KMS-11 (cell line): ENCODE measurements at regions not wholly inside any gene's neighbourhood (a gene's known extent, or its start where the extent isn't known, plus 50 kb on each side); places are given as distances from the start of the nearest gene placed in this dataset.

Experiments
- H2AFZ ChIP-seq: fragments of 200-600 bp; sonication (generic); 2 replicates; pipeline ENCODE4 v1.6.1; 2016; ENCODE audit warnings: antibody characterized with exemption, mixed run types, low read depth
- H3K27ac ChIP-seq: fragments of 200-600 bp; sonication (generic); 2 replicates; pipeline ENCODE4 v1.6.1; 2016; ENCODE audit warnings: mild to moderate bottlenecking, mixed run types
- H3K27me3 ChIP-seq: fragments of 200-600 bp; sonication (generic); 2 replicates; pipeline ENCODE4 v1.6.1; 2017; ENCODE audit warnings: mild to moderate bottlenecking, low read depth, mixed run types, moderate library complexity; ENCODE audit not compliant: insufficient read depth
- H3K36me3 ChIP-seq: fragments of 200-600 bp; sonication (generic); 2 replicates; pipeline ENCODE4 v1.6.1; 2017; ENCODE audit warnings: mild to moderate bottlenecking, mixed run types; ENCODE audit not compliant: insufficient read depth
- H3K4me1 ChIP-seq: fragments of 200-600 bp; sonication (generic); 2 replicates; pipeline ENCODE4 v1.6.1; 2016; ENCODE audit warnings: mild to moderate bottlenecking, low read depth, mixed run types; ENCODE audit not compliant: poor library complexity, severe bottlenecking
- H3K4me2 ChIP-seq: fragments of 200-600 bp; sonication (generic); 2 replicates; pipeline ENCODE4 v1.7.0; 2016; ENCODE audit warnings: mild to moderate bottlenecking, mixed run types
- H3K4me3 ChIP-seq: fragments of 200-600 bp; sonication (generic); IDR thresholded peaks from 2 replicates; pipeline ENCODE4 v1.6.1; 2017; ENCODE audit warnings: low read depth, low read length, mixed read lengths; ENCODE audit not compliant: insufficient read depth
- H3K79me2 ChIP-seq: fragments of 200-600 bp; sonication (generic); 2 replicates; pipeline ENCODE4 v1.6.1; 2016; ENCODE audit warnings: low read depth, mixed run types; ENCODE audit not compliant: insufficient read depth
- H3K9ac ChIP-seq: fragments of 200-600 bp; sonication (generic); 2 replicates; pipeline ENCODE4 v1.6.1; 2016; ENCODE audit warnings: mild to moderate bottlenecking, mixed run types
- H4K20me1 ChIP-seq: fragments of 200-600 bp; sonication (generic); 2 replicates; pipeline ENCODE4 v1.6.1; 2016; ENCODE audit warnings: mild to moderate bottlenecking, mixed run types; ENCODE audit not compliant: insufficient read depth
- TF ChIP-seq, protein P1 (sequence below): fragments of 200-600 bp; sonication (generic); conservative IDR thresholded peaks from 2 replicates; pipeline ENCODE4 v1.6.1; 2017; ENCODE audit warnings: low read depth, mild to moderate bottlenecking, antibody characterized with exemption, low read length, moderate library complexity, mixed read lengths

DNA sequence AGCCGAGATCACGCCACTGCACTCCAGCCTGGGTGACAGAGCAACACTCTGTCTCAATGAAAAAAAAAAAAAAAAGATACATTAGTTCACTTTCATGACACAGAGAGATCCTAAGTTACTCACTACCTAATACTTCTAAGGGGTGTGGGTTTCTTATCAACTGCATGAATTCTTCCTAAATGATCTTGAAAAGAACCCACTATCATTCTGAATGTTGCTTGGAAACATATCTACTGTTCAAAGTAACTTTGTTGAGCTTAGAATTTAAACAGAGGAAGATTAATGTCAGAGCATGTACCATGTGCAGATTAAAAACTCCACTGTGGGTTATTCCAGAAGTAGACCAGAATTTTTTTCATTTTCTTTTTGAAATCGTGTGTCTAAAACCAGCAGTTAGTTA is 241.5 kb downstream of the LTN1 start:
- Histone ChIP-seq H3K79me2 (no peaks in the 10 kb centered on the region), H4K20me1 (no peaks in the 10 kb centered on the region), H3K36me3 (no peaks in the 10 kb centered on the region), H3K27me3 (no peaks in the 10 kb centered on the region), H2AFZ (no peak overlapping the region), H3K9ac (no peak overlapping the region), H3K27ac (no peak overlapping the region), H3K4me2 (no peak overlapping the region), H3K4me3 (no peak overlapping the region), H3K4me1 (no peaks in the 10 kb centered on the region)
- TF ChIP-seq, protein P1, sequence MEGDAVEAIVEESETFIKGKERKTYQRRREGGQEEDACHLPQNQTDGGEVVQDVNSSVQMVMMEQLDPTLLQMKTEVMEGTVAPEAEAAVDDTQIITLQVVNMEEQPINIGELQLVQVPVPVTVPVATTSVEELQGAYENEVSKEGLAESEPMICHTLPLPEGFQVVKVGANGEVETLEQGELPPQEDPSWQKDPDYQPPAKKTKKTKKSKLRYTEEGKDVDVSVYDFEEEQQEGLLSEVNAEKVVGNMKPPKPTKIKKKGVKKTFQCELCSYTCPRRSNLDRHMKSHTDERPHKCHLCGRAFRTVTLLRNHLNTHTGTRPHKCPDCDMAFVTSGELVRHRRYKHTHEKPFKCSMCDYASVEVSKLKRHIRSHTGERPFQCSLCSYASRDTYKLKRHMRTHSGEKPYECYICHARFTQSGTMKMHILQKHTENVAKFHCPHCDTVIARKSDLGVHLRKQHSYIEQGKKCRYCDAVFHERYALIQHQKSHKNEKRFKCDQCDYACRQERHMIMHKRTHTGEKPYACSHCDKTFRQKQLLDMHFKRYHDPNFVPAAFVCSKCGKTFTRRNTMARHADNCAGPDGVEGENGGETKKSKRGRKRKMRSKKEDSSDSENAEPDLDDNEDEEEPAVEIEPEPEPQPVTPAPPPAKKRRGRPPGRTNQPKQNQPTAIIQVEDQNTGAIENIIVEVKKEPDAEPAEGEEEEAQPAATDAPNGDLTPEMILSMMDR = no peak

DNA sequence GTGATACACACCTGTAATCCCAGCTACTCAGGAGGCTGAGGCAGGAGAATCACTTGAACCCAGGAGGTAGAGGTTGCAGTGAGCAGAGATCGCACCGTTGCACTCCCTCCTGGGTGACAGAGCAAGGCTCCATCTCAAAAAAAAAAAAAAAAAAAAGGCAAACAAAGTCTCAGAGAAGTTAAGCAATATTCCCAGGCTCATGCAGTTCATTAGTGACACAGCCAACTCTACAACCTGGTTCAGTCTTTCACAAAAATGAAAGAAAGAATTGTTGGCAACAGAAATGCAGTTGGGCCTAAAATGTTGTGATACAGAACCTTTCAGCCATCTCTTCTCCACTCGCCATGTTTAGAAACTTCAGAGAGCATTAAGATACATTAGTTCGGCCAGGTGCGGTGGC is 242.1 kb downstream of the LTN1 start:
- no peaks in the 10 kb centered on the region for H3K79me2 ChIP-seq
- TF ChIP-seq, protein P1 = no peak
- H4K20me1 ChIP-seq = no peaks in the 10 kb centered on the region

DNA sequence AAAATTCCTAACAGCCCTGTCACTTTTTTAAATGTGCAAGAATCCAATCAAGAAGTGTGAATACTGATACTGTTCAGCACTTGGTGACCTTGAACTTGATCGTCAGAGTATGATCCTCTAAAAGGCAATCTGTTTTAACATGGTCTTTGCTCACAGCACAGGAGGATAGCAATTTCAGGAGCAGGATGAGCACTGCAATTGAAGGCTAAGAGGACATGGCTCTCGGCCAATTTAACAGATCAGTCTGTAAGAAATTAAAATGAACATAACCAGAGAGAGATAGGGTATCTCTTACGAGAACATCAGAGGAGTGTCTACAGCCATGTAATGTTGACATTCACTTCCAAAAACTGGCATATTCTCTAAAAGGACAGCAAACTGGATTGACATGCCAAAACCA is 243.1 kb downstream of the LTN1 start:
- Histone ChIP-seq H3K79me2 (no peaks in the 10 kb centered on the region), H3K4me1 (peaks cover 3% of the 10 kb centered on the region), H3K27ac (no peak overlapping the region), H3K27me3 (no peaks in the 10 kb centered on the region), H3K4me3 (no peak overlapping the region), H3K4me2 (no peak overlapping the region), H2AFZ (no peak overlapping the region), H4K20me1 (no peaks in the 10 kb centered on the region), H3K9ac (no peak overlapping the region), H3K36me3 (no peaks in the 10 kb centered on the region)
- TF ChIP-seq, protein P1 = no peak

More for the DNA sequence above, 242.1 kb downstream of the LTN1 start:
- H3K4me2 ChIP-seq = no peak overlapping the region
- no peak overlapping the region for H3K4me3 ChIP-seq
- no peaks in the 10 kb centered on the region for H3K27me3 ChIP-seq
- H3K27ac ChIP-seq = no peak overlapping the region
- no peaks in the 10 kb centered on the region for H3K4me1 ChIP-seq
- H3K36me3 ChIP-seq = no peaks in the 10 kb centered on the region
- H3K9ac ChIP-seq = no peak overlapping the region
- no peak overlapping the region for H2AFZ ChIP-seq

DNA sequence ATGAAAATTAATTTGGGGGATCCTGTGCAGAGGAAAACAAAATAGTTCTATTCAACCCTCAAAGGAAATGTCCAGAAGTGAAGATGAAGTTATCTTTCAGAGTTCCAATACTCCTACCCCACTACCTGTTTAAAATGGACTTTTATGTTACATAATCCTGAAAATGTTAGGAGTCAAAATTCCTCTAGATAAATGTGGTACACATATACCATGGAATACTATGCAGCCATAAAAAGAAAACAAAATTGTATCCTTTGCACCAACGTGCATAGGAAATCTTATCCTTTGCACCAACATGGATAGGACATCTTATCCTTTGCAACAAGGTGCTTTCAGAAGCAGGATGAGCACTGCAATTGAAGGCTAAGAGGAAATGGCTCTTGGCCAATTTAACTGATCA is 245.2 kb downstream of the LTN1 start:
- H3K27ac ChIP-seq = no peak overlapping the region
- no peaks in the 10 kb centered on the region for H4K20me1 ChIP-seq

More for the DNA sequence above, 245.2 kb downstream of the LTN1 start:
- Histone ChIP-seq H3K79me2 (no peaks in the 10 kb centered on the region), H3K4me3 (no peak overlapping the region), H2AFZ (no peak overlapping the region), H3K9ac (no peak overlapping the region), H3K4me2 (no peak overlapping the region), H3K27me3 (no peaks in the 10 kb centered on the region), H3K4me1 (peaks cover 3% of the 10 kb centered on the region), H3K36me3 (no peaks in the 10 kb centered on the region)
- TF ChIP-seq, protein P1 = no peak
